ENCODE measurements at regions not wholly inside any gene's neighbourhood (a gene's known extent, or its start where the extent isn't known, plus 50 kb on each side); places are given as distances from the start of the nearest gene placed in this dataset.
A peak's percentile ranks its signal among the peaks of the same experiment; 100 is the strongest.
"Not testable (repeated sequence)": the region's sequence is repeated elsewhere in the genome, so short reads cannot be mapped to it uniquely, and the experiment has no call there.

DNA sequence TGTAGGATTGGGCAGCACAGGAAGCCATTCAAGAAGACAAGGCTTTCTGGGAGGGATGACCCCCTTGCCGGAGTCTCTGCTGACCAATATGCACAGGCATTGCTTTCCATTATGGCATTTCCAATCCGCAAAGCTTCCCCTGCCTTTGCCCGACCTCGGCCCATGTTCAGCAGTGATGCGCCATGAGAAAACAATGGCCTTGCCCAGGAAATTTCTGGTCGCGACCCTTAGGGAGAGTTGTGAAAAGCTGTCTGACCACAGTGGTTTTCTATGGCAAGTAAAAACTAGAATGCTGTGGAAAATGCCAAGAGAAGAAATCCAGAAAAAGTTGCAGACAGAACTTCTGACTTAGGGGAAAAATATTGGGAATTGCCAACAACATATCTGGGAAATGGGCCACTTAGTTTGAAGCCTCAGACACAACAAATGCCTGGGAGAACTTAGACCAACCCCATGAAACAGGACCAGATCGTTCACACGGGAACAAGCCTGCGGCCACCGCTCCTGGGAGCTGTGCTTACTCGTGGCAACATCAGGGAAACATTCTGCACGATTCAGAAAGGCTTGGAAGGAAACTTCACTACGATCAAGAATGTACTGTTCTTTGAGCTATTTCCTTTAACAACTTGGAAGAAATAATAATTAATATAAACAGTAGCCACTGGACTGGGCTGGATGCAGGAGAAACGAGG lies 512.4 kb downstream of the TNS3 start:
- Histone ChIP-seq H3K4me3 (no peak overlapping the region), H3K27me3 (no peaks in the 10 kb centered on the region), H3K27ac (no peak overlapping the region), H3K9me3 (no peaks in the 10 kb centered on the region), H3K36me3 (ENCODE audit: low read depth, missing control alignments) (no peaks in the 10 kb centered on the region), H3K4me1 (no peaks in the 10 kb centered on the region)
- TF ChIP-seq POLR2A (IDR thresholded peaks at IDR 0.05), result no peak
- TF ChIP-seq, protein P1, sequence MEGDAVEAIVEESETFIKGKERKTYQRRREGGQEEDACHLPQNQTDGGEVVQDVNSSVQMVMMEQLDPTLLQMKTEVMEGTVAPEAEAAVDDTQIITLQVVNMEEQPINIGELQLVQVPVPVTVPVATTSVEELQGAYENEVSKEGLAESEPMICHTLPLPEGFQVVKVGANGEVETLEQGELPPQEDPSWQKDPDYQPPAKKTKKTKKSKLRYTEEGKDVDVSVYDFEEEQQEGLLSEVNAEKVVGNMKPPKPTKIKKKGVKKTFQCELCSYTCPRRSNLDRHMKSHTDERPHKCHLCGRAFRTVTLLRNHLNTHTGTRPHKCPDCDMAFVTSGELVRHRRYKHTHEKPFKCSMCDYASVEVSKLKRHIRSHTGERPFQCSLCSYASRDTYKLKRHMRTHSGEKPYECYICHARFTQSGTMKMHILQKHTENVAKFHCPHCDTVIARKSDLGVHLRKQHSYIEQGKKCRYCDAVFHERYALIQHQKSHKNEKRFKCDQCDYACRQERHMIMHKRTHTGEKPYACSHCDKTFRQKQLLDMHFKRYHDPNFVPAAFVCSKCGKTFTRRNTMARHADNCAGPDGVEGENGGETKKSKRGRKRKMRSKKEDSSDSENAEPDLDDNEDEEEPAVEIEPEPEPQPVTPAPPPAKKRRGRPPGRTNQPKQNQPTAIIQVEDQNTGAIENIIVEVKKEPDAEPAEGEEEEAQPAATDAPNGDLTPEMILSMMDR (IDR thresholded peaks at IDR 0.05), result no peak
- intact Hi-C loops (cut with DNase I; ENCODE audit: low total_unique reads), result no loop called here
- WGBS, 2 donors, result 52 to 76% methylated on average over 15 of the region's 15 CpGs
- no peak for DNase-seq

DNA sequence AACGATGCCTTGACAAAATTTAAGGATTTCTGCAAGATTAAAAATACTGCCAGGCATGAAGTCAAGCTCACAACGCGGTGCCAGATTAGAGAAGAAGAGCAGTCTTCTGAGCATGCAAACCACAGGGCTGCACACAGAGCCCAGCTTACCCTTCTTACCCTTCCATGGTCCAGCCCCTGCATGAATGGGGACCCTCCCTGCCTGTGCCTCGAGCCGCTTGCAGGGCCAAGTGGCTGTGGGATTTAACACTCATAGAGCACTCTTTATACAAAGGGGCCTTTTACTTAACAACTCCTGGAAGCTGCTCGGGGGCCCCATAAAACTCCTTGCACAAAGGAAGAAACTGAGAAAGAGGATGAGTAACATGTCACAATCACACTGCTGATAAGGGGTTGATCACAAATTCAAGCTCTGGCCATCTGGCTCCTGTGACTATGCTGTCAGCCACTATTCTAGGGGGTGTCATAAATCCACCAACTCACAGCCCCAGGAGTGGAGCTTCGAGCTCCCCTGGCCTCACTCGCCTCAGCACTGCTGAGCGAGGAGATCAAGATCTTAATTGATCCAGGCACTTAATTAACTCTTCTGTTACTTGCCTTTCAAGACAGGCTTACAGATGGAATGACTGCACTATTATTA lies 514.8 kb downstream of the TNS3 start:
- TF ChIP-seq, protein P1 (IDR thresholded peaks at IDR 0.05), result no peak
- TF ChIP-seq POLR2A (IDR thresholded peaks at IDR 0.05), result no peak
- DNase-seq, result no peak
- intact Hi-C loops (cut with DNase I; ENCODE audit: low total_unique reads), result no loop called here

DNA sequence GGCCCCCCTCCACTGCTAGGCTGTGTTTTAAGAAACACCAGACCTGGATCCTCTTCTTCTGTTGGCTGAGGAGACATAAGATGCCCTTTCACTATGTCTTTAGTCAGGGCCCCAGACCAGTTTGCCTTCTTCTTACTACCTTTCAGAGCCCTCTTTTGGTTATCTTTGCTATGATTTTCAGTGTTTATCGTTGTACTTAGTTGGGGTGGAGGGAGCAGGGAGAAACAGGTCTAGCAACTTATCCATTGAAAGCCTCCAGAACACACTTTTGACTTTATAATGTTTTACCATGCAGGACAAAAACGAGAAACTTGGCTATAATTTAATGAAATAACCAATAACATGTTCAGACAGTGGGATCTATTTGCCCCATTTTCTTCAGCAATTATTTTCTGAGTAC lies 525.2 kb downstream of the TNS3 start:
- H3K36me3 ChIP-seq (ENCODE audit: low read depth, missing control alignments), result no peaks in the 10 kb centered on the region
- 73 to 79% methylated on average over 2 of the region's 2 CpGs for WGBS, 2 donors
- H3K27me3 ChIP-seq, result no peaks in the 10 kb centered on the region
- intact Hi-C loops (cut with DNase I; ENCODE audit: low total_unique reads), result no loop called here
- no peak overlapping the region for H3K27ac ChIP-seq
- no peaks in the 10 kb centered on the region for H3K4me1 ChIP-seq
- no peak overlapping the region for H3K4me3 ChIP-seq
- DNase-seq, result no peak
- TF ChIP-seq, protein P1 (IDR thresholded peaks at IDR 0.05), result no peak
- no peak for TF ChIP-seq POLR2A (IDR thresholded peaks at IDR 0.05)
- no peaks in the 10 kb centered on the region for H3K9me3 ChIP-seq

More for the DNA sequence above, 514.8 kb downstream of the TNS3 start:
- H3K9me3 ChIP-seq, result no peaks in the 10 kb centered on the region
- H3K36me3 ChIP-seq (ENCODE audit: low read depth, missing control alignments), result no peaks in the 10 kb centered on the region
- no peak overlapping the region for H3K4me3 ChIP-seq
- no peaks in the 10 kb centered on the region for H3K27me3 ChIP-seq
- 74 to 80% methylated on average over 9 of the region's 9 CpGs for WGBS, 2 donors
- no peaks in the 10 kb centered on the region for H3K4me1 ChIP-seq
- no peak overlapping the region for H3K27ac ChIP-seq

DNA sequence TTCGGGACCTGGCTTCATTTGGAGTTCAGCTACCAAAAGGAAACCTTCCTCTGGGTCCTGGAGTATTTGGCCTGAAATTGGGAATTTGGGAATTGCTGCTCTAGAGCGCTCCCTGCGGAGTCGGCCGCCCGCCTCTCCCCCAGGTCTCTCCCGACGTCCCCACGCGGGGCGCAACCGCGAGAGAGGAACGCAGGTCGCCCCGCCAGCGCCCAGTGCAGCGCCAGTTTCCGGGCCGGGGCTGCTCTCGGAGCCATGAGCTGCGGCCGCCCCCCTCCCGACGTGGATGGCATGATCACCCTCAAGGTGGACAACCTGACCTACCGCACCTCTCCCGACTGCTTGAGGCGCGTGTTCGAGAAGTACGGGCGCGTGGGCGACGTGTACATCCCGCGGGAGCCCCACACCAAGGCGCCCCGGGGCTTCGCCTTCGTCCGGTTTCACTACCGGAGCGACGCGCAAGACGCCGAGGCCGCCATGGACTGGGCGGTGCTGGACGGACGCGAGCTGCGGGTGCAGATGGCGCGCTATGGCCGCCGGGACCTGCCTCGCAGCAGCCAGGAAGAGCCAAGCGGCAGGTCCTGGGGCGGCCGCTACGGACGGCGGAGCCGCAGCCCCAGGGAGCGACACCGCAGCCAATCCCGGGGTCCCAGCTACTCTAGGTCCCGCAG lies 529.2 kb downstream of the TNS3 start:
- H3K36me3 ChIP-seq (ENCODE audit: low read depth, missing control alignments); intact Hi-C loops (cut with DNase I; ENCODE audit: low total_unique reads): not testable (repeated sequence)
- 29 to 45% methylated on average over 13 to 58 of the region's 70 CpGs for WGBS, 2 donors

DNA sequence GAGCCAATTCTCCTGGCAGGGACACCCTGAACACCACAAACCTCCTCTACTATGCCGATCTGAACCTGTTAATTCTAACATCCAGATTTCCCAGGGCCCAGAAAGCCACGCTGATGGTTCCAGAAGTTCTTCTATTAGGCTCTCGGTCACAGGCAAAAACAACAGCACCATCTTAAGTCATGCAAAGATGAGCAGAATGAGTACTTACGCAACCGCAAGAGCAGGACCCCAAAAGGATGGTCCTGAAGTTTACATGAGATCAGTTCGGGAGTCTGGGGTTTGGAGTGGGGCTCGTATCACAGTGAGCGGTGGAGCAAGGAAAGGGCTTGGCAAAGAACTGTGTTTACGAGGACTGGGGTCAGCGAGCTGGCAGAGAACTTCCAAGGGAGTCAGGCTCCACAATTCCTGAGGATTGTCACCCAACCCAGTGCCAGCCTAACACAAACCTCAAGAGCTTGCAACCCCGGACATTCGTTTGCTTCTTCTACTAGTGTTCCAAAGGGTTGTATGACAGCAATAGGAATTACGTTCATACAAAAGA lies 532.6 kb downstream of the TNS3 start:
- no peak for DNase-seq
- TF ChIP-seq, protein P1 (IDR thresholded peaks at IDR 0.05), result no peak
- no peak for TF ChIP-seq POLR2A (IDR thresholded peaks at IDR 0.05)
- H3K27me3 ChIP-seq, result no peaks in the 10 kb centered on the region
- H3K4me3 ChIP-seq, result no peak overlapping the region
- 90 to 91% methylated on average over 13 of the region's 13 CpGs for WGBS, 2 donors
- H3K9me3 ChIP-seq, result no peaks in the 10 kb centered on the region
- intact Hi-C loops (cut with DNase I; ENCODE audit: low total_unique reads), result no loop called here
- H3K36me3 ChIP-seq (ENCODE audit: low read depth, missing control alignments), result no peaks in the 10 kb centered on the region
- H3K4me1 ChIP-seq, result peaks cover 15% of the 10 kb centered on the region
- no peak overlapping the region for H3K27ac ChIP-seq

More for the DNA sequence above, 529.2 kb downstream of the TNS3 start:
- peak; percentile 29 for DNase-seq
- not testable (repeated sequence) for H3K27ac ChIP-seq, H3K27me3 ChIP-seq, H3K9me3 ChIP-seq, H3K4me1 ChIP-seq
- peak overlapping the region; percentile 48 for H3K4me3 ChIP-seq
